ENCODE measurements at regions not wholly inside any gene's neighbourhood (a gene's known extent, or its start where the extent isn't known, plus 50 kb on each side); places are given as distances from the start of the nearest gene placed in this dataset.

DNA sequence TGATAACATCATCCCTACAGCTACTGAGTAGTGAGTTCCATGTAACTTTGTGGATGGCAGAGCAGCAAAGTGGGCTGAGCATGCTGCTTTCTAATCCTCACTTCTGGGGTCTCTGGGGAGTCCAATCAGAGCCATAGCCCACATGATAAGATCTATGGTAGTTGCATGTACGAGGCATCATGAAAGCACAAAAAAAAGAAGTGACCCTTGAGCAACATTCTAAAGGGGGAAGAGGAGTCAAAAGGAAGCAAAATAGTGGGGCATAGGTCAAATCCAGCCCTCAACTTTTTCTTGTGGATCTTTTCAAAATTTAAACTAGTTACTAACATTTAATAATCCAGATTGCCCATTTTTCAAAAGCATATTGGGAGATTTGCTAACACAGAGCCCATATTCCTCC, 208.5 kb upstream of the TOX3 start:
- DNase-seq (ENCODE audit: extremely low spot score), result no peak
- POLR2A ChIA-PET, result no interaction called here

DNA sequence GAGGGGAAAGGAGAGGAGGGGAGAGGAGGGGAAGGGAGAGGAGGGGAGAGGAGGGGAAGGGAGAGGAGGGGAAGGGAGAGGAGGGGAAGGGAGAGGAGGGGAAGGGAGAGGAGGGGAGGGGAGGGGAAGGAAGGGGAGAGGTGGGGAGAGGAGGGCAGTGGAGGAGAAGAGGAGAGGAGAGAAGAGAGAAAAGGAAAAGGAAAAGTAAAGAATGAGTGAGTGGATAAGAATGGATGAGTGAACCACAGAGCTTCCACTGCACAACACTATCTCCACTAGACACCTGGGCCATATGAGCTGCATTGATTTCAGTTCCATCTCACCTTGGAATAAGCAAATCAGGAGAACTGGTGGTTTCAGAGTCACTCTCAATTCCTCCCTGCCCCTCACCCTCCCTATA, 204.1 kb upstream of the TOX3 start:
- DNase-seq (ENCODE audit: extremely low spot score), result no peak
- ChIA-PET CTCF (no interaction called here), POLR2A (no interaction called here)
- TF ChIP-seq HDGF (IDR thresholded peaks at IDR 0.05; ENCODE audit: borderline replicate concordance) (no peak), SUZ12 (IDR thresholded peaks at IDR 0.05) (no peak), PKNOX1 (IDR thresholded peaks at IDR 0.05) (no peak), ZNF384 (IDR thresholded peaks at IDR 0.05) (no peak), CTBP1 (IDR thresholded peaks at IDR 0.05; ENCODE audit: borderline replicate concordance) (no peak), LEF1 (IDR thresholded peaks at IDR 0.05; ENCODE audit: borderline replicate concordance) (no peak), FOXK2 (IDR thresholded peaks at IDR 0.05) (no peak), FOXA1 (IDR thresholded peaks at IDR 0.05) (no peak), ARNT (IDR thresholded peaks at IDR 0.05) (no peak)

More for the DNA sequence above, 208.5 kb upstream of the TOX3 start:
- TF ChIP-seq TARDBP (IDR thresholded peaks at IDR 0.05), result no peak
- no peak for TF ChIP-seq FOXA1 (IDR thresholded peaks at IDR 0.05)
- no peak for TF ChIP-seq LEF1 (IDR thresholded peaks at IDR 0.05; ENCODE audit: borderline replicate concordance)
- TF ChIP-seq SP1 (IDR thresholded peaks at IDR 0.05), result no peak
- TF ChIP-seq NFRKB (IDR thresholded peaks at IDR 0.05), result no peak
- TF ChIP-seq ELF4 (IDR thresholded peaks at IDR 0.05), result no peak
- CTCF ChIA-PET, result no interaction called here

DNA sequence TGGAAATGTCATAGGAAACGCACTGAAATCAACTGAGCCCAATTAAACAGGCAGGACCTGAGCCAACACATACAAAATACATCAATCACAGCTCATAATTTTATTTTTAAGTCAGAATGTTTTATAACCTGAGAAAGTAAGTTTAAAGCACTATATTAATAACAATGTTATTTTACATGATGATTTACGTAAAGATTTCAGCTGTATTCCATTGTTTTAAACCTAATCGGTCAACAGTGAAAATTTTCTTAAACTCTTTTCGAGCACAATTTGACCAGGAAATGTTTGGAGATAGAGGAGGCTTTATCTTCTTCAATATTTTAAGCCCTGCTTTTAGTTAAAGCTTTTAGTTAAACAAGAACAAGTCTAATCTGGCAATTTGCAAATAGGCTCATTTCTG, 201.8 kb upstream of the TOX3 start:
- ChIA-PET CTCF (no interaction called here), POLR2A (no interaction called here)
- TF ChIP-seq ARNT (IDR thresholded peaks at IDR 0.05) (no peak), PKNOX1 (IDR thresholded peaks at IDR 0.05) (no peak), FOXA1 (IDR thresholded peaks at IDR 0.05) (no peak), L3MBTL2 (conservative IDR thresholded peaks at IDR 0.05) (no peak), ELF4 (IDR thresholded peaks at IDR 0.05) (no peak), LEF1 (IDR thresholded peaks at IDR 0.05; ENCODE audit: borderline replicate concordance) (no peak), HDGF (IDR thresholded peaks at IDR 0.05; ENCODE audit: borderline replicate concordance) (no peak), CTBP1 (IDR thresholded peaks at IDR 0.05; ENCODE audit: borderline replicate concordance) (no peak), SP1 (IDR thresholded peaks at IDR 0.05) (no peak), TARDBP (IDR thresholded peaks at IDR 0.05) (no peak), BHLHE40 (IDR thresholded peaks at IDR 0.05; ENCODE audit: borderline replicate concordance) (no peak), ZNF384 (IDR thresholded peaks at IDR 0.05) (no peak), FOXM1 (IDR thresholded peaks at IDR 0.05; ENCODE audit: borderline replicate concordance) (no peak), SUZ12 (IDR thresholded peaks at IDR 0.05) (no peak), NFRKB (IDR thresholded peaks at IDR 0.05) (no peak), FOXK2 (IDR thresholded peaks at IDR 0.05) (no peak)
- no peak for DNase-seq (ENCODE audit: extremely low spot score)

GRCh38 chr16:52747088-52747595, 200.2 kb upstream of the TOX3 start:
- CTCF ChIA-PET, result no interaction called here
- no peak for DNase-seq (ENCODE audit: extremely low spot score)
- TF ChIP-seq CTBP1 (IDR thresholded peaks at IDR 0.05; ENCODE audit: borderline replicate concordance), result no peak
- no peak for TF ChIP-seq L3MBTL2 (conservative IDR thresholded peaks at IDR 0.05)
- no peak for TF ChIP-seq LEF1 (IDR thresholded peaks at IDR 0.05; ENCODE audit: borderline replicate concordance)
- TF ChIP-seq SUZ12 (IDR thresholded peaks at IDR 0.05), result no peak
- TF ChIP-seq ARNT (IDR thresholded peaks at IDR 0.05), result no peak
- no peak for TF ChIP-seq NFRKB (IDR thresholded peaks at IDR 0.05)
- no peak for TF ChIP-seq FOXA1 (IDR thresholded peaks at IDR 0.05)
- no peak for TF ChIP-seq ELF4 (IDR thresholded peaks at IDR 0.05)
- TF ChIP-seq ZNF384 (IDR thresholded peaks at IDR 0.05), result no peak
- TF ChIP-seq PKNOX1 (IDR thresholded peaks at IDR 0.05), result no peak
- no peak for TF ChIP-seq HDGF (IDR thresholded peaks at IDR 0.05; ENCODE audit: borderline replicate concordance)
- TF ChIP-seq SP1 (IDR thresholded peaks at IDR 0.05), result no peak
- TF ChIP-seq FOXM1 (IDR thresholded peaks at IDR 0.05; ENCODE audit: borderline replicate concordance), result no peak
- TF ChIP-seq BHLHE40 (IDR thresholded peaks at IDR 0.05; ENCODE audit: borderline replicate concordance), result no peak
- no peak for TF ChIP-seq FOXK2 (IDR thresholded peaks at IDR 0.05)
- no peak for TF ChIP-seq TARDBP (IDR thresholded peaks at IDR 0.05)
- POLR2A ChIA-PET, result no interaction called here

DNA sequence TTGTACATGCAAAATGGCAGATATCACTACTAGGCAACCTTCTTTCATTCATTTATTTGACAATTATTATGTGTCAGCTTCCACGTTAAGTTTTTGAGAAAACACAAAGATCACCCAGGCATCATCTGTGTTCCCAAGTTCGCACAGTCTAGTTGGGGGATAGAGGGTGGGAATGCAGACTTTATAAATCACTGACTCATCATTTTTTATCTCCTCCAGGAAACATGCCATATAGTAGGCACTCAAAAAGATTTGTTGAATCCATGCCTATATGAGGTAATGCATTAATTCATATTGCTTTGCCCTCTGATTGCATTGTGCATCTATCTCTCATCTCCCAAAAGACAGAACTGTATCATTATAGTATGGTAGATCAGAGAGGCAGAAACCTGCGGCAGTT, 196.8 kb upstream of the TOX3 start:
- POLR2A ChIA-PET, result no interaction called here
- DNase-seq (ENCODE audit: extremely low spot score), result no peak
- CTCF ChIA-PET, result no interaction called here
- TF ChIP-seq LEF1 (IDR thresholded peaks at IDR 0.05; ENCODE audit: borderline replicate concordance) (no peak), FOXM1 (IDR thresholded peaks at IDR 0.05; ENCODE audit: borderline replicate concordance) (no peak), PKNOX1 (IDR thresholded peaks at IDR 0.05) (no peak), FOXA1 (IDR thresholded peaks at IDR 0.05) (no peak), HDGF (IDR thresholded peaks at IDR 0.05; ENCODE audit: borderline replicate concordance) (no peak), SP1 (IDR thresholded peaks at IDR 0.05) (no peak), FOXK2 (IDR thresholded peaks at IDR 0.05) (no peak), ZNF384 (IDR thresholded peaks at IDR 0.05) (no peak), L3MBTL2 (conservative IDR thresholded peaks at IDR 0.05) (no peak), ELF4 (IDR thresholded peaks at IDR 0.05) (no peak), BHLHE40 (IDR thresholded peaks at IDR 0.05; ENCODE audit: borderline replicate concordance) (no peak), CTBP1 (IDR thresholded peaks at IDR 0.05; ENCODE audit: borderline replicate concordance) (no peak), TARDBP (IDR thresholded peaks at IDR 0.05) (no peak), NFRKB (IDR thresholded peaks at IDR 0.05) (no peak), ARNT (IDR thresholded peaks at IDR 0.05) (no peak), SUZ12 (IDR thresholded peaks at IDR 0.05) (no peak)

All from HEK293T (cell line).